ENCODE measurements at regions not wholly inside any gene's neighbourhood (a gene's known extent, or its start where the extent isn't known, plus 50 kb on each side); places are given as distances from the start of the nearest gene placed in this dataset.

GRCh38 chr18:51941999-51942398, 398.0 kb upstream of the DCC start:
- Mint-ChIP-seq H3K27me3 (no peaks in the 10 kb centered on the region), H3K4me3 (no peak overlapping the region), H3K27ac (no peak overlapping the region), H3K4me1 (ENCODE audit: low read depth) (no peaks in the 10 kb centered on the region), H3K9me3 (no peaks in the 10 kb centered on the region), H3K36me3 (ENCODE audit: low read depth) (no peaks in the 10 kb centered on the region)
- H3K27ac ChIP-seq (ENCODE audit: low read depth in 1 of 2, low read length in 2 of 2) = no peak overlapping the region
- DNase-seq (no peak), ATAC-seq (ENCODE audit: poor library complexity) (no peak)
- CTCF ChIA-PET = no interaction called here
- no peaks in the 10 kb centered on the region for H3K9me3 ChIP-seq (ENCODE audit: control insufficient read depth in 1 of 2, insufficient read depth in 1 of 2, low read length in 2 of 2)
- H3K36me3 ChIP-seq (ENCODE audit: insufficient read depth, low read length) = no peaks in the 10 kb centered on the region
- H3K4me1 ChIP-seq (ENCODE audit: insufficient read depth, low read length) = no peaks in the 10 kb centered on the region
- H3K27me3 ChIP-seq (ENCODE audit: control insufficient read depth in 1 of 2, insufficient read depth in 2 of 2, low read length in 2 of 2) = no peaks in the 10 kb centered on the region
- POLR2A ChIA-PET = no interaction called here
- TF ChIP-seq, protein P1, sequence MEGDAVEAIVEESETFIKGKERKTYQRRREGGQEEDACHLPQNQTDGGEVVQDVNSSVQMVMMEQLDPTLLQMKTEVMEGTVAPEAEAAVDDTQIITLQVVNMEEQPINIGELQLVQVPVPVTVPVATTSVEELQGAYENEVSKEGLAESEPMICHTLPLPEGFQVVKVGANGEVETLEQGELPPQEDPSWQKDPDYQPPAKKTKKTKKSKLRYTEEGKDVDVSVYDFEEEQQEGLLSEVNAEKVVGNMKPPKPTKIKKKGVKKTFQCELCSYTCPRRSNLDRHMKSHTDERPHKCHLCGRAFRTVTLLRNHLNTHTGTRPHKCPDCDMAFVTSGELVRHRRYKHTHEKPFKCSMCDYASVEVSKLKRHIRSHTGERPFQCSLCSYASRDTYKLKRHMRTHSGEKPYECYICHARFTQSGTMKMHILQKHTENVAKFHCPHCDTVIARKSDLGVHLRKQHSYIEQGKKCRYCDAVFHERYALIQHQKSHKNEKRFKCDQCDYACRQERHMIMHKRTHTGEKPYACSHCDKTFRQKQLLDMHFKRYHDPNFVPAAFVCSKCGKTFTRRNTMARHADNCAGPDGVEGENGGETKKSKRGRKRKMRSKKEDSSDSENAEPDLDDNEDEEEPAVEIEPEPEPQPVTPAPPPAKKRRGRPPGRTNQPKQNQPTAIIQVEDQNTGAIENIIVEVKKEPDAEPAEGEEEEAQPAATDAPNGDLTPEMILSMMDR (IDR thresholded peaks at IDR 0.05) = no peak
- intact Hi-C loops (cut with DNase I, micrococcal nuclease) = no loop called here
- no peak overlapping the region for H3K4me3 ChIP-seq (ENCODE audit: low read length)

DNA sequence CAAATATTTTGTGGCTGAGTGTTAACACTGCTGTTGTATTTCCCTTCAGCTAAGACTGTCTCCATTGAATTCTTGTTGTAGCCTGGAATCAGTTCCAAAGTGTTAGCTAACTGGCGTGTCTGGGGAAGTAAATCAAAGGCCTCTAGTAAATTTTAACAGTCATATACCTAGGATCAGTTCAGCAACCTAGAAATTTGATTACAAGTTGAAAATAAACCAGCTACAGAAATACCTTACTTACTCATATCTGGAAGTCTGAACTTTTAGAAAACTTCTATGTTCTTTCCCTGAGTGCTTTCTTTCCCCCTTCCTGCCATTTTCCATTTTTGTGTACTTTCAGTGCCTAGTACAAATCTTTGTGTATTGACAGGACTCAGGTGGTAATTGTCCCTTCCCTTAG, 396.7 kb upstream of the DCC start:
- no peaks in the 10 kb centered on the region for H3K9me3 Mint-ChIP-seq
- ChIA-PET POLR2A (no interaction called here), CTCF (interaction anchor here (1.6 kb wide), 1 partner anchor 19 kb away, joined by 5 read pairs; no protein-coding TSS in a partner anchor)
- no peak overlapping the region for H3K27ac Mint-ChIP-seq
- Histone ChIP-seq H3K27ac (ENCODE audit: low read depth in 1 of 2, low read length in 2 of 2) (no peak overlapping the region), H3K4me1 (ENCODE audit: insufficient read depth, low read length) (no peaks in the 10 kb centered on the region), H3K36me3 (ENCODE audit: insufficient read depth, low read length) (no peaks in the 10 kb centered on the region), H3K9me3 (ENCODE audit: control insufficient read depth in 1 of 2, insufficient read depth in 1 of 2, low read length in 2 of 2) (no peaks in the 10 kb centered on the region), H3K27me3 (ENCODE audit: control insufficient read depth in 1 of 2, insufficient read depth in 2 of 2, low read length in 2 of 2) (no peaks in the 10 kb centered on the region), H3K4me3 (ENCODE audit: low read length) (no peak overlapping the region)
- TF ChIP-seq, protein P1 (IDR thresholded peaks at IDR 0.05) = no peak
- intact Hi-C loops (cut with DNase I, micrococcal nuclease) = no loop called here
- ATAC-seq (ENCODE audit: poor library complexity) (no peak), DNase-seq (no peak)
- no peaks in the 10 kb centered on the region for H3K27me3 Mint-ChIP-seq
- H3K4me3 Mint-ChIP-seq = no peak overlapping the region
- H3K36me3 Mint-ChIP-seq (ENCODE audit: low read depth) = no peaks in the 10 kb centered on the region
- H3K4me1 Mint-ChIP-seq (ENCODE audit: low read depth) = no peaks in the 10 kb centered on the region

DNA sequence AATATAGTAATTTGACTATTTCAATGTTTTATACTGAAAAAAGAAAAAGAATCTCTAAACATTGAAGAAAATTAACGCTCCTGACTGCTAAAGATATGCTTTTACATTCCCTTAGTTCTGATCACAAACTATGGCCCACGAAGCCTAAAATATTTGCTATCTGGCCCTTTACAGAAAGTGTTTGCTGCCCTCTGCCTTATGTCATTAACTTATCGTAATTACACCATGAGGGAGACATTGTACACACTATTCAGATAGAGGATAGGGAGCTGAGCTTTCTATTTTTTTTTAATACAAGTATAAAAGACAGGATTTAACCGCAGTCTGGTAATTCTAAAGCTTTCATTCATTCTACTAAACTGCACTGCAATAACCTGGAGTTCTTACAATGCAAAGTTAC, 393.1 kb upstream of the DCC start:
- Mint-ChIP-seq H3K9me3 (peaks cover 3% of the 10 kb centered on the region), H3K4me1 (ENCODE audit: low read depth) (no peaks in the 10 kb centered on the region), H3K36me3 (ENCODE audit: low read depth) (no peaks in the 10 kb centered on the region), H3K27me3 (peaks cover 5% of the 10 kb centered on the region), H3K27ac (no peak overlapping the region), H3K4me3 (no peak overlapping the region)
- Histone ChIP-seq H3K36me3 (ENCODE audit: insufficient read depth, low read length) (no peaks in the 10 kb centered on the region), H3K27me3 (ENCODE audit: control insufficient read depth in 1 of 2, insufficient read depth in 2 of 2, low read length in 2 of 2) (no peaks in the 10 kb centered on the region), H3K9me3 (ENCODE audit: control insufficient read depth in 1 of 2, insufficient read depth in 1 of 2, low read length in 2 of 2) (peaks cover 0 to 4% of the 10 kb centered on the region in 2 experiments), H3K4me1 (ENCODE audit: insufficient read depth, low read length) (no peaks in the 10 kb centered on the region), H3K4me3 (ENCODE audit: low read length) (no peak overlapping the region), H3K27ac (ENCODE audit: low read depth in 1 of 2, low read length in 2 of 2) (no peak overlapping the region)
- ChIA-PET POLR2A (no interaction called here), CTCF (no interaction called here)
- ATAC-seq (ENCODE audit: poor library complexity) (no peak), DNase-seq (no peak)
- intact Hi-C loops (cut with DNase I, micrococcal nuclease) = no loop called here
- TF ChIP-seq, protein P1 (IDR thresholded peaks at IDR 0.05) = no peak

Data from CD4-positive, alpha-beta T cell (primary cell).